ENCODE measurements at regions not wholly inside any gene's neighbourhood (a gene's known extent, or its start where the extent isn't known, plus 50 kb on each side); places are given as distances from the start of the nearest gene placed in this dataset.

DNA sequence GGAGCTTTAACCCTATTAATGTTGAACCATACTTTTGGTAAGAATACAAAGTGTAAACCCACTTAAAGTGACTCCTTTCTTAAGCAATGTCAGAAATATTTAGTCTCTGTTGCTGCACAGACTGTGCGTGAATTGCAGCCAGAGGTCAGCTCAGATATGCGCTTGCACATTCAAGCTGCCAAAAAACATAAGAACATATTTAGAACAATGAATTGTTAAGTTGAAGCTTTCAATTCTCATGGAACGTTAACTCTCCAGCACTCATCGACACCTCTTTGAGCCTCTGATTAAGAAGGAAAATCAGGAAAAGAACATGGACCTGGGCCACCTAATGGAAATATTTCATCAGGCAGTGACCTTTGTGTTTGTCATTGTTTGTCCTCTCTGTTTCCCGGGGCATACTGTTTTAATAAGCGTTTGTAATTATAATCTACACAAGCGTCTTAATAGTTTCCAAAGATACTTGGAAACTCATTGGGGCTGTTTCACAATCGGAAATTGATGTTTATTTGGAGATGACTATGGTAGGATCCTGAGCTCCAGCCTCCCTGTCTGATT lies 193.0 kb upstream of the CELF2 start:
- H3K36me3 ChIP-seq (ENCODE audit: control insufficient read depth in 2 of 3, insufficient read depth in 3 of 3, low read length in 3 of 3): no peaks in the 10 kb centered on the region
- peak overlapping the region in 1 of 2 donors; percentile 51 for H3K27ac ChIP-seq (ENCODE audit: low read depth in 2 of 2, low read length in 2 of 2)
- FAIRE-seq (no peak), DNase-seq (peak in 1 of 5 donors; percentile 37)
- H3K9ac ChIP-seq (ENCODE audit: low read length in 3 of 3): no peak overlapping the region
- H3K4me1 ChIP-seq (ENCODE audit: control insufficient read depth in 2 of 3, insufficient read depth in 2 of 3, low read depth in 1 of 3, low read length in 3 of 3): no peaks in the 10 kb centered on the region
- H3K9me3 ChIP-seq (ENCODE audit: control insufficient read depth in 2 of 3, insufficient read depth in 1 of 3, low read length in 3 of 3): no peaks in the 10 kb centered on the region
- no peak overlapping the region for H3K4me3 ChIP-seq (ENCODE audit: low read length in 3 of 3)
- intact Hi-C loops (cut with DNase I): no loop called here
- TF ChIP-seq, protein P1, sequence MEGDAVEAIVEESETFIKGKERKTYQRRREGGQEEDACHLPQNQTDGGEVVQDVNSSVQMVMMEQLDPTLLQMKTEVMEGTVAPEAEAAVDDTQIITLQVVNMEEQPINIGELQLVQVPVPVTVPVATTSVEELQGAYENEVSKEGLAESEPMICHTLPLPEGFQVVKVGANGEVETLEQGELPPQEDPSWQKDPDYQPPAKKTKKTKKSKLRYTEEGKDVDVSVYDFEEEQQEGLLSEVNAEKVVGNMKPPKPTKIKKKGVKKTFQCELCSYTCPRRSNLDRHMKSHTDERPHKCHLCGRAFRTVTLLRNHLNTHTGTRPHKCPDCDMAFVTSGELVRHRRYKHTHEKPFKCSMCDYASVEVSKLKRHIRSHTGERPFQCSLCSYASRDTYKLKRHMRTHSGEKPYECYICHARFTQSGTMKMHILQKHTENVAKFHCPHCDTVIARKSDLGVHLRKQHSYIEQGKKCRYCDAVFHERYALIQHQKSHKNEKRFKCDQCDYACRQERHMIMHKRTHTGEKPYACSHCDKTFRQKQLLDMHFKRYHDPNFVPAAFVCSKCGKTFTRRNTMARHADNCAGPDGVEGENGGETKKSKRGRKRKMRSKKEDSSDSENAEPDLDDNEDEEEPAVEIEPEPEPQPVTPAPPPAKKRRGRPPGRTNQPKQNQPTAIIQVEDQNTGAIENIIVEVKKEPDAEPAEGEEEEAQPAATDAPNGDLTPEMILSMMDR (IDR thresholded peaks at IDR 0.05; ENCODE audit: borderline replicate concordance, extremely low read depth, insufficient read depth): no peak
- no peaks in the 10 kb centered on the region for H3K27me3 ChIP-seq (ENCODE audit: control insufficient read depth, insufficient read depth, low read length)

DNA sequence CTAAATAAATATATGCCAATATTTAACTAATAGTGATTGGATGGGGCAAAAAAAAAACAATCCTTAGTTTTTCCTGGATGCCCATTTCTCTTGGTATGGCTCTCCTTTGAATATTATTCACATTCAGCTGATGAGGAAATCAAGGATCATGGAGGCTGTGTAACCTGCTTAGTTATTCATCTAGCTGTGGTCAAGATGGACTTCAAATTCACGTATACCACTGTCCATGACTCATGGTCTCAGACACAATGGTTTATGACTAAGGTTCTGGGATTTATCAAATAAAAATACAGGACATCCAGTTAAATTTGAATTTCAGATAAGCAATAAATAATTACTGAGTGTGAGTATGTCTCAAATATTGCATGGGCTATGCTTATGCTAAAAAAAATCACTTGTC lies 191.5 kb upstream of the CELF2 start:
- H3K4me3 ChIP-seq (ENCODE audit: low read length in 3 of 3): no peak overlapping the region
- FAIRE-seq (no peak), DNase-seq (no peak)
- no peak overlapping the region for H3K9ac ChIP-seq (ENCODE audit: low read length in 3 of 3)
- H3K4me1 ChIP-seq (ENCODE audit: control insufficient read depth in 2 of 3, insufficient read depth in 2 of 3, low read depth in 1 of 3, low read length in 3 of 3): no peaks in the 10 kb centered on the region
- H3K36me3 ChIP-seq (ENCODE audit: control insufficient read depth in 2 of 3, insufficient read depth in 3 of 3, low read length in 3 of 3): no peaks in the 10 kb centered on the region
- H3K27ac ChIP-seq (ENCODE audit: low read depth in 2 of 2, low read length in 2 of 2): no peak overlapping the region
- no peaks in the 10 kb centered on the region for H3K27me3 ChIP-seq (ENCODE audit: control insufficient read depth, insufficient read depth, low read length)
- no peaks in the 10 kb centered on the region for H3K9me3 ChIP-seq (ENCODE audit: control insufficient read depth in 2 of 3, insufficient read depth in 1 of 3, low read length in 3 of 3)
- TF ChIP-seq, protein P1 (IDR thresholded peaks at IDR 0.05; ENCODE audit: borderline replicate concordance, extremely low read depth, insufficient read depth): no peak
- intact Hi-C loops (cut with DNase I): no loop called here

GRCh38 chr10:10828623-10829022 lies 189.0 kb upstream of the CELF2 start:
- no peaks in the 10 kb centered on the region for H3K27me3 ChIP-seq (ENCODE audit: control insufficient read depth, insufficient read depth, low read length)
- intact Hi-C loops (cut with DNase I): no loop called here
- no peaks in the 10 kb centered on the region for H3K9me3 ChIP-seq (ENCODE audit: control insufficient read depth in 2 of 3, insufficient read depth in 1 of 3, low read length in 3 of 3)
- H3K27ac ChIP-seq (ENCODE audit: low read depth in 2 of 2, low read length in 2 of 2): no peak overlapping the region
- H3K9ac ChIP-seq (ENCODE audit: low read length in 3 of 3): no peak overlapping the region
- no peaks in the 10 kb centered on the region for H3K4me1 ChIP-seq (ENCODE audit: control insufficient read depth in 2 of 3, insufficient read depth in 2 of 3, low read depth in 1 of 3, low read length in 3 of 3)
- FAIRE-seq: no peak
- H3K36me3 ChIP-seq (ENCODE audit: control insufficient read depth in 2 of 3, insufficient read depth in 3 of 3, low read length in 3 of 3): no peaks in the 10 kb centered on the region
- TF ChIP-seq, protein P1 (IDR thresholded peaks at IDR 0.05; ENCODE audit: borderline replicate concordance, extremely low read depth, insufficient read depth): no peak
- H3K4me3 ChIP-seq (ENCODE audit: low read length in 3 of 3): no peak overlapping the region
- no peak for DNase-seq

DNA sequence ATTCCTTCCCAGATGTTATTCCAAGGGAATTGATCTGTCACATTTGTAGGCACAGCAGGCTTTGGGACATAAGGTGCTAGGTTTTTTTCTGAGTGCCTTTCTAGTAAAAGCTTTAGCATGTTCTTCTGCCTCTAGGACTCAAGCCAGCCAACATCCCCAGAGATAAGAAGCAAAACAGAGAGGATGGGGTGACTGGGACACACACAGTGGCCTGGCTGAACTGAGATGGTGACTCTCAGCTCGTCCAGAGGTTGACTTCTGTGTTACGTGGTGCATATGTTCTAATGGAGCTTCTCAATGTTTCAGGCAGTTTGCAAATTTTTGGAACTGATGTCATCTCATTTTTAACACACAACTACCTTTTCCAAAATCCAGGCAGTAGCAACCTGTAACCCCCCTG lies 188.1 kb upstream of the CELF2 start:
- no peak overlapping the region for H3K9ac ChIP-seq (ENCODE audit: low read length in 3 of 3)
- no peaks in the 10 kb centered on the region for H3K4me1 ChIP-seq (ENCODE audit: control insufficient read depth in 2 of 3, insufficient read depth in 2 of 3, low read depth in 1 of 3, low read length in 3 of 3)
- no peaks in the 10 kb centered on the region for H3K9me3 ChIP-seq (ENCODE audit: control insufficient read depth in 2 of 3, insufficient read depth in 1 of 3, low read length in 3 of 3)
- no peak overlapping the region for H3K4me3 ChIP-seq (ENCODE audit: low read length in 3 of 3)
- H3K27ac ChIP-seq (ENCODE audit: low read depth in 2 of 2, low read length in 2 of 2): no peak overlapping the region
- intact Hi-C loops (cut with DNase I): no loop called here
- TF ChIP-seq, protein P1 (IDR thresholded peaks at IDR 0.05; ENCODE audit: borderline replicate concordance, extremely low read depth, insufficient read depth): no peak
- H3K36me3 ChIP-seq (ENCODE audit: control insufficient read depth in 2 of 3, insufficient read depth in 3 of 3, low read length in 3 of 3): no peaks in the 10 kb centered on the region
- FAIRE-seq (no peak), DNase-seq (no peak)
- no peaks in the 10 kb centered on the region for H3K27me3 ChIP-seq (ENCODE audit: control insufficient read depth, insufficient read depth, low read length)

Measured in kidney (tissue), 13 donors.